ENCODE measurements at regions not wholly inside any gene's neighbourhood (a gene's known extent, or its start where the extent isn't known, plus 50 kb on each side); places are given as distances from the start of the nearest gene placed in this dataset.

DNA sequence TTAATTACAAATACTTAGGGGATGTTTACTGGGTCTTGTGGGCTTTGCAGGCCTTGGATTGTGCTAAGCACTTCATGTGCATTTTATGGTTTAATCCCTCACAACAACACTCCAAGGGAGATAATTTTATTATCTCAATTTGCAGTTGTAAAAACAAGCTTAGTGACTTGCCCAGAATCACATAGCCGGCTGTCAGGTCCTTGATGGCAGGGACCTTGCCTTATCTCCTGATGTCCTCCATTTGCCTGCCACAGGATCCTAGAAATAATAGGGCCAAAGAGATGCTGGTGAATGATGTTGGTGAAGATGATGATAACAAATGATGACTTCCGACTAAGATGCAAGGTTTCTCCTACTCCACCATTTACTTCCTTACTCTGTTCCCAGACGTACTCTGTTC is 385.4 kb downstream of the TMEM135 start:
- DNase-seq (ENCODE audit: low spot score) = no peak

DNA sequence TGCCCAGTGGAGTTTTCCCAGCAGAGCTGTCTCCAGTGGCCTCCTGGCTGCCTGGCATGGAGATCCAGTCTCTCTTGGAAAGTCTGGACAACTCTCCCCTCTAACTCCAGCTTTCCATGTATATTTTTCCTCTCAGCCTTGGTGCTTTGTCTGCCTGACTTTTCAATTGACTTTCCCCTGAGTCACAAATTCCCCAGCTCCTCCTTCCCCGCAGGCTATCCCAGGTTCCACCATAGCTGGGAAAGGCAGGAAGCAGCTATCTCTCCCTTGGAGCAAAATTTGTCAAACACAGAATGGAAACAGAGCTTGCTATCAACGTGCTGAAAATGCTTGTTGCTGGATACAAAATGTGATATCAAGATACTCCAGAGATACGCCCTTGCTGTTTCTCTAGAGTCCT is 384.8 kb downstream of the TMEM135 start:
- no peak for DNase-seq (ENCODE audit: low spot score)

DNA sequence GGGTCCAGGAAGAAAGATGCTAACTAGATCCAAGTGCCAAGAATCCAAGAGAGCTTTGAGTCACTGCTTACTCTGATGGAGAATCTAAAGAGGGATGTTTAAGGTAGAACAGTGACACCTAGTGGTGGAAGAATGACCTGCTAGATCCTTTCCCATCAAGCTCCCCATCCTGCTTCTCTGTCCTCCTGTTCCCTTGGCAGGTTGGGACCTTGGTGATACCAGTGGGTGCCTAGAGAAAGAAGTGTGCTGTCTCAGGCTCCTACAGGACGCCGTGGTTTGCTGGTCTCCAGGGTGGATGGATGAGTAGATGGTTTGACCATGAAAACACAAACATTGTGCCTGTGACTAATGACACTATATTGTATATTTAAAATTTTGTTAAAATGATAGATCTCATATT is 383.7 kb downstream of the TMEM135 start:
- peak; percentile 70 for DNase-seq (ENCODE audit: low spot score)

DNA sequence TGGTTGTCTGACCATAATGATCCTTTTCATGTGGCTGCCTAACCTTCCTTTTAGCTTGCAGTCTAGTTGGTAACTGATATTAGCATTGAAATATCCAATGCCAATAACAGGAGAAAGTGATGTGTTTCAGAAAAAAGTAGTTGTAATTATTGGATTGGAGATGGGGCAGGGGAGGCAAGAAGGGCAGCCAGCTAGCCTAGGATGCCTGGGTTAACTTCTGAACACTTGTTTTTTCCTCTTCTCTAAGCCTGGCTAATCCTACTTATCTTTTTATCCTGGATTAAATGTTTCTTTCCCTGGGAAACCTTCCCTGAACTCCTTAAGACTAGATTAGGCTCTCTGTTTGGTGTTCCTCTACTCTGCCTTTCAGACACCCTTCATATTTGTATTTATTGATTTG is 380.2 kb downstream of the TMEM135 start:
- no peak for DNase-seq (ENCODE audit: low spot score)

DNA sequence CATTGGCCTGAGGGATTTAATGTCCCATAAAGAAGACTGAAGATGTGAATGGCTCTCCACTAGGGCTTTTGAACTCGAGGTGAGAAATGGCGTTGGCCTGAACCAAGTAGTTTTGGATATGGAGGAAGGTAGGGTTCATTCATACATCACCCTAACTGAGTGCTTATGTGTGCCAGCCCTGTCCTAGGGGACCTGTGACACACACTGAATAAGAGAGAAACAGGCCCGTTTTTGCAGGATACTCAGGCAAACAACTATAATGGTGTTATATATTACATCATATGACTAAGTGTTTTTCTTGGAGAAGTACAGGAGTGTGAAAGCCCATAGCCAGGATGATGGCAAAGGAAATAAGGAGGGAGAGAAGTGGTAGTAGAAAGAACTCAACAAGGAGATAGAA is 368.1 kb downstream of the TMEM135 start:
- DNase-seq (ENCODE audit: low spot score) = no peak

DNA sequence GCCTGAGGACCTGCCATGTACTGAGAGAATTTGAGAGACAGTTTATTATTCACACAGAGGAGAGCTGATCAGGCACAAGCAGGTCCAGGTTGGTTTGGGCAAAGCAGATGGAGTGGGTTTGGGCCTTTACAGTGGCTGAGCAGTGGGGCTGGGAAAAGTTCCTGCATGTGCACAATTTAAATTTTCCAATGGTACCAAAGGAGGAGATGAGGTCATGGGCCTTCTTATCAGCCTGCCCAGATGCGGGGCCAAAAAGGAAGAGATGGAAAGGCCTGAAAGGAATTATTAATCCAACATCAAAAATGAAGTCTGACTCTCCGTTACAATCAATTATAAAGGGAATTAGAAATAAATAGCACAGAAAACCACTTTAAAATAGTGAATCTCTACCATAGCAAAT is 367.6 kb downstream of the TMEM135 start:
- DNase-seq (ENCODE audit: low spot score) = no peak

DNA sequence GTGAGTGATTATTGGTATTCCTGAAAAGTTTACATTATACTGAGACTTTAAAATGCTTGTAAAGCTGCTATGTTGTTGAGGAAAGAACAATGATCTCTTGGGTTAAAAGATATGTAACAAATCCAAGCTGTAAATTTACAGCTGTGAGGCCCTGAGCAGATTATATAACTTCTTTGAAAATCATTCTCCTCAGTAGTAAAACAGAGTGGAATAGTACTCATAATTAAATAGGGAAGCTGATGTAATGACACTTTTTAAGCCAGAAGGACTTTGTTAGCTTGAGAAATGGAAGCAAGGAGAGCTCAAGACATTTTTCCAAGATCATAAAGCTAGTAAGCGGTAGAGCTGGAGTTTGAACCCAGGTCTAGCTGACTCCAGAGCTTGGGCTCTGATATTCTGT is 363.9 kb downstream of the TMEM135 start:
- DNase-seq (ENCODE audit: low spot score) = no peak

DNA sequence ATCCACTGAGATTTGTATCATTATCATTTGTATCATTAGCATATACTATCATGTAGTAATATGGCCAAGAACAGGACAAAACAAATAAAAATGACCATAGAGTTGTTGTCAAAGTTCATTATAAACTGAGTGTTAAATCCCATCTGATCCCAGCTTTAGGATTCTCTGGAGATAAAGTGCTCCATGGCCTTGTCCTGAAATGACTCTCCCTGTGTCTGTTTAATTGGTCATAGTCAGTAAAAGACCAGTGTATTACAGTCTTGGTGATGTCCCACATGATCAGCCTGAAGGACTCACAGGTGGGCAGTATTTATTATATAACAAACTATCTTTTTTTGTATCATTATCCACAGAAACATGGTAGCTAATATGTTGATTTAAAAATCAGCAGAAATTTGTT is 361.6 kb downstream of the TMEM135 start:
- no peak for DNase-seq (ENCODE audit: low spot score)

DNA sequence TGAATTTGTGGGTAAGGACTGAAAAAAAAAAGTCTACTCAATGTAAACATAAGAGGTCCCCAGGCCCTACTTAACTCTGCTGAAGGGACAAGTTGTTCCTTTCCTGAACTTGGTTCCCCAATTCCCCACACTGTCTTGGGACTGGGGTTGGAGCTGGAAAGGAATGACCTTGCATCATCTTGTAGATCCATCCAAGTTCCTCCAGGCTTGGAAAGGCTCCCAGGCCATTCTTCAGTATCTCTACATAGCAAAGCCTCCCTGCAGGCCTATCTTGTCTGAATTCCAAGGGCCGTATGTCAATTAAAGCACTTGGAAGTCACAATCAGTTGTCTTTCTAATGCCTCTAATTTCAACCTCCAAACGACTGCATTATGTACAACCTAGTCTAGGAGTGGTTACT is 361.2 kb downstream of the TMEM135 start:
- no peak for DNase-seq (ENCODE audit: low spot score)

DNA sequence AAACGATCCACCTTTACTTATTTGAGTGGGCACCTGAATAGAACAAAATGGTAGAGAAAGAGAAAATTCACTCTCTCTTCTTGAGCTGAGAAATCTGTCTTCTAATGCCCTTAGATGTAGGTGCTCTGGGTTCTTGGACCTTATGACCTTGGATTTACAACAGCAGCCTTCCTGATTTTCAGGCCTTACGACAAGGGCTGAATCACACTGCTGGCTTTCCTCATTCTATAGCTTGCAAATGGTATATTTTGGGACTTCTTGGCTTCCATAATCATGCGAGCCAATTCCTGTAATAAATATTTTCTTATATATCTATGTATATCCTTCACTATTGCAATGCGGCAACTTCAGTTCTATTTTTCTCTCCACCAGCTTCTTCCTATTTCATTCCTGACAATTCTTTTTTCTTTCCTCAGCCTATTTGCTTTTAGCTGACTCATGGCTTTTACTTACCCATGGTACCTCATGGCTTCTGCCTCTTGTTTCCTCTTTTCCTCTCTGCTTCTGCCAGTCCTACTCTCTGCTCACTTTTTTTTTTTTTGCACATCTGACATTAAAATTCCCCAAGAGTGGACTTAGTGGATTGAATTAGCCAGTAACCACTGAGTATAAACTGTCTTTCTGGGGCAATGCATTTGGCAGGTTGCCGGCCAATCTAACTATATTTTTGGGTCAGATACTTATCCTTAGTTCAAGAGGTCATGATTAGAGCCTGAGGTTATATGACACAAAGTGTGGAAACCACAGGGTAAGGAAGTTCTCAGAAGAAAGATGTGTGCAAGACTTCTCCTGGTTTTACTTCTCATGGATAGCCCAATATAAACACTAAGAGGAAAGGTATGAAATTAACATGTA is 359.5 kb downstream of the TMEM135 start:
- DNase-seq (ENCODE audit: low spot score) = no peak

DNA sequence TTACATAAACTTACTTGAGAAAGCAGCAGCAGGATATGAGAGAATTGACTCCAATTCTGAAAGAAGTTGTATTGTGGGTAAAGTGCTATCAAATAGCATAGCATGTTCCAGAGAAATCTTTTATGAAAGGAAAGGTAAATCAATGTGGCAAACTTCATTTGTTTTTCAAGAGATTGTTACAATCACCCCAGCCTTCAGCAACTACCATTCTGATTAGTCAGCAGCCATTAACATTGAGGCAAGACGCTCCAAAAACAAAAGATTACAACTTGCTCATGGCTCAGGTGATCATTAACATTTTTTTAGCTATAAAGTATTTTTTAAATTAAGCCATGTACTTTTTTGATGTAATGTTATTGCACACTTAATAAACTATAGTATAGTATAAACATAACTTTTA is 357.2 kb downstream of the TMEM135 start:
- no peak for DNase-seq (ENCODE audit: low spot score)

DNA sequence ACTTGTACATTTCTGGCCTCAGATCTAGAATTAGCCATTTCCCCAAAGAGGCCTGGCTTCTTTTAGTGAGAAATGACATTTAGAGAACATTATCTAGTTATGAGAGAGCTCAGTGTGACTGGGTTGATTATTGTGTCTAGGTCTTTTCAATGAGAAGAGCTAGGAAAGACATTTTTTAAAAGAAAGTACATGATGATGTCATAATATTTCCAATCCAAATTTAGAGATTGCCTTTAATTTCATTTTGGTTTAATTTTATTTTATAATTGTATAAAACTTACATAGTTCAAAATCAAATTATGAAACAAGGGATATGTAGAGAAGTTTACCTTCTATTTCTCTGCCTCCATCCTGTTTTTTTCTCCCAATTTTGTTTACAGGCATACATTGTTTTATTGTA is 354.9 kb downstream of the TMEM135 start:
- DNase-seq (ENCODE audit: low spot score) = no peak

DNA sequence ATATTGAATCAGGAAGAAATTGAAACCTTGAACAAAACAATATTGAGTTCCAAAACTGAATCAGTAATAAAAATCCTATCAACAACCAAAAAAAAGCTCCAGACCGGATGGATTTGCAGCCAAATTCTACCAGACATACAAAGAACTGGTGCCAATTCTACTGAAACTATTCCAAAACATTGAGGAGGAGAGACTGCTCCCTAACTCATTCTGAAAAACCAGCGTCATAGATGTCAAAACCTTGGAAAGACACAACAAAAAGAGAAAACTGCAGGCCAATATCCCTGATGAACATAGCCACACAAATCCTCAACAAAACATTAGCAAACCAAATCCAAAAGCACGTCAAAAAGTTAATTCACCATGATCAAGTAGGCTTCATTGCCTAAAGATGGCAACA is 353.8 kb downstream of the TMEM135 start:
- no peak for DNase-seq (ENCODE audit: low spot score)

DNA sequence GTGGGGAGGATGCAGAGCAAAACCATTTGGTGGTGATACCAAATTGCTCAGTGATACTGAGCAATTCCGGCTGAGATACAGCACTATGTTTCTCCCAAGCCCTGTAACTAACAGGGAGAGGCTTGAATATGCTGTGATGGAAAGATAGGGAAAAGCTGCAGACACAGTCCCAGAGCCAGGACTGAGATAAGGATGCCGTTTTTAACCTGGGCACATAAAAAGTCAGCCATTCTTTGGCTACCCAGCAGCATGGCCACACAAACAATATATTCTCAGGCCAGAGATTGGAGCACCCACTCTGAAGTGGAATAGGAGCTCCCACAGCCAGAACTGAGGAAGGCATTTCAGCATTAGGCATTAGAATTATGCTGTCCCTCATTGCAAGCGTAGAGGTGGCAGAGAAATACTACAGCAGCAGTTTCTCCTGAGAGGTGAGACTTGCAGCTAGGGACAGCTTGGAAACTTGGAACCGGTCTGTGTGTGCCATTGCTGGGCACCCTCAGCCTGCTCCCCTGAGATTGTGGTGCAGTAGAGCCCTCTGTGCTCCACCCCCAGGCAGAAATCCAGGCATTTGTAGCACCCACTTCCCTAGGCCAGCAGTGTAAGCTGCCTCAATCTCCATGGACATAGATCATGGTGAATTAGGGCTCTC is 346.5 kb downstream of the TMEM135 start:
- DNase-seq (ENCODE audit: low spot score) = no peak

DNA sequence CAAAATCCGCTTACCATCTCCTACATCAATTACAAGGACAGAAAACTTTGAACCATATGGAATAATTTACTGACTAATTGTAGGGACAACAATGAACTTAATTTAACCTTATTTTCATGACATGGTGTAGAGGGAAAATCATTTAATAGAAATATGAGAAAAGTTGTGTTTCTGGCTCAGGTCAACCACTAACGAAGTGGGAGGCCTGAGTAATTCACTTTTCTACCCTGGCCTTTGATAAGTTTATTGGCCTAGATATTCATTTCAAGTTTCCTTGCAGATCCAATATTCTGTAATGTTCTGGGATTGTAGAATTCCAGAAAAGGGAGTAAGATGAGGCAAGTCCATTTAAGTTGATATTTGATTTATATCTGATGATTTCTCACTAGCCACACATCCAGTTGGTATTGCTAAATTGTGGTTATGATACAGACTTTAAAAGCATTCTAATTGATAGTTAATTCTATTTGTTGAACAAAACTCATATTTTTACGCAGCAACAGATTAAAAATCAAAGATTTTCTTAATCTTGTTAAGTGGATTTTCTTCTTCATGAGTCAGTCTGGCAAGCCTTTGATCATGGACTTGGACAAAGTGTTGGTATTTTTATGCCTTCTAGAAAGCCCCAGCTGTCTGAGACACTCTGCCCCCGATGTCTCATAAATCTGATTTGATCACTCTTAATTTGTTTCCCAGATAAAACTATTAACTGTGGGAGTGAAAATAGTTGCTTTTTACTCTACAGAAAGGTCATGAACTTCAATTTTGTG is 336.5 kb downstream of the TMEM135 start:
- DNase-seq (ENCODE audit: low spot score) = no peak
